ENCODE measurements at regions not wholly inside any gene's neighbourhood (a gene's known extent, or its start where the extent isn't known, plus 50 kb on each side); places are given as distances from the start of the nearest gene placed in this dataset.

DNA sequence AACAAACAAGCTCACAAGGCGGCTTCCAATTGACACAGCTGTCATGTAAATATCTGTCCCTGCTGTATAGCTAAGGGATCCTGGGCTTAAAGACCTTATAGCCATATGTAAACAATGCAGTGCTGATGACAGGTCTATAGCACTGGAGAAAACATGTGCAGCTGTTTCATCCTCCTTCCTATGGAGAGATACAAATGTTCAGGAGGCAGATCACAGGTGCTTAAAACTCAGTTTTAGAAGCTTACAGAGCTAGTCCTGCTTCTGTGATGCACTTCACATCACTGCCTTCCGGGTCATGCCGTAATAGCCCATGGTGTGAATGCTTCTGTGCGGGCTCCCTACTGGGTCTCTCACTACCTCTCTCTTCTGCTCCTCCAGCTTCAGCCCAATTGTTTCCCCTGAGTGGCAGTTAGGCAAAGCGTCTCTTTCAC, 262.4 kb upstream of the CHST9 start:
- no peak overlapping the region for H3K4me3 Mint-ChIP-seq
- DNase-seq: no peak
- no peak overlapping the region for H3K27ac Mint-ChIP-seq
- H3K27me3 Mint-ChIP-seq (ENCODE audit: insufficient read depth): no peaks in the 10 kb centered on the region
- H3K36me3 Mint-ChIP-seq (ENCODE audit: low read depth): no peaks in the 10 kb centered on the region
- H3K4me1 Mint-ChIP-seq (ENCODE audit: low read depth): no peaks in the 10 kb centered on the region
- TF ChIP-seq, protein P1, sequence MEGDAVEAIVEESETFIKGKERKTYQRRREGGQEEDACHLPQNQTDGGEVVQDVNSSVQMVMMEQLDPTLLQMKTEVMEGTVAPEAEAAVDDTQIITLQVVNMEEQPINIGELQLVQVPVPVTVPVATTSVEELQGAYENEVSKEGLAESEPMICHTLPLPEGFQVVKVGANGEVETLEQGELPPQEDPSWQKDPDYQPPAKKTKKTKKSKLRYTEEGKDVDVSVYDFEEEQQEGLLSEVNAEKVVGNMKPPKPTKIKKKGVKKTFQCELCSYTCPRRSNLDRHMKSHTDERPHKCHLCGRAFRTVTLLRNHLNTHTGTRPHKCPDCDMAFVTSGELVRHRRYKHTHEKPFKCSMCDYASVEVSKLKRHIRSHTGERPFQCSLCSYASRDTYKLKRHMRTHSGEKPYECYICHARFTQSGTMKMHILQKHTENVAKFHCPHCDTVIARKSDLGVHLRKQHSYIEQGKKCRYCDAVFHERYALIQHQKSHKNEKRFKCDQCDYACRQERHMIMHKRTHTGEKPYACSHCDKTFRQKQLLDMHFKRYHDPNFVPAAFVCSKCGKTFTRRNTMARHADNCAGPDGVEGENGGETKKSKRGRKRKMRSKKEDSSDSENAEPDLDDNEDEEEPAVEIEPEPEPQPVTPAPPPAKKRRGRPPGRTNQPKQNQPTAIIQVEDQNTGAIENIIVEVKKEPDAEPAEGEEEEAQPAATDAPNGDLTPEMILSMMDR (IDR thresholded peaks at IDR 0.05): no peak
- H3K9me3 Mint-ChIP-seq: peaks cover 24% of the 10 kb centered on the region

DNA sequence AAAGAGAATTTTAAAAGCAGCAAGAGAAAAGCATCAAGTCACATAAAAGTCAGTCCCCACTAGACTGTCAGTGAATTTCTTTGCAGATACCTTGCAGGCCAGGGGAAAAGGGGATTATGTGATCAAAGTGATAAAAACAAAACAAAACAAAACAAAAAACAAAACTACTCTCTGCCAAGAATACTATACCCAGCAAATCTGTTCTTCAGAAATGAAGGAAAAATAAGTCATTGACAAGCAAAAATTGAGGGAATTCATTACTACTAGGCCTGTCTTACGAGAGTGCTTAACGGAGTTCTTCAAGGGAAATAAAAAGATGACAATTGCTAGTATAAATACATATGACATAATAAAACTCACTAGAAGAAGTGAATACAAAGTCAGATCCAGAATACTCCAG, 245.5 kb upstream of the CHST9 start:
- DNase-seq: no peak
- TF ChIP-seq, protein P1 (IDR thresholded peaks at IDR 0.05): no peak
- no peak overlapping the region for H3K27ac Mint-ChIP-seq
- no peaks in the 10 kb centered on the region for H3K36me3 Mint-ChIP-seq (ENCODE audit: low read depth)
- no peaks in the 10 kb centered on the region for H3K4me1 Mint-ChIP-seq (ENCODE audit: low read depth)
- peaks cover 29% of the 10 kb centered on the region for H3K9me3 Mint-ChIP-seq
- H3K27me3 Mint-ChIP-seq (ENCODE audit: insufficient read depth): no peaks in the 10 kb centered on the region
- no peak overlapping the region for H3K4me3 Mint-ChIP-seq

DNA sequence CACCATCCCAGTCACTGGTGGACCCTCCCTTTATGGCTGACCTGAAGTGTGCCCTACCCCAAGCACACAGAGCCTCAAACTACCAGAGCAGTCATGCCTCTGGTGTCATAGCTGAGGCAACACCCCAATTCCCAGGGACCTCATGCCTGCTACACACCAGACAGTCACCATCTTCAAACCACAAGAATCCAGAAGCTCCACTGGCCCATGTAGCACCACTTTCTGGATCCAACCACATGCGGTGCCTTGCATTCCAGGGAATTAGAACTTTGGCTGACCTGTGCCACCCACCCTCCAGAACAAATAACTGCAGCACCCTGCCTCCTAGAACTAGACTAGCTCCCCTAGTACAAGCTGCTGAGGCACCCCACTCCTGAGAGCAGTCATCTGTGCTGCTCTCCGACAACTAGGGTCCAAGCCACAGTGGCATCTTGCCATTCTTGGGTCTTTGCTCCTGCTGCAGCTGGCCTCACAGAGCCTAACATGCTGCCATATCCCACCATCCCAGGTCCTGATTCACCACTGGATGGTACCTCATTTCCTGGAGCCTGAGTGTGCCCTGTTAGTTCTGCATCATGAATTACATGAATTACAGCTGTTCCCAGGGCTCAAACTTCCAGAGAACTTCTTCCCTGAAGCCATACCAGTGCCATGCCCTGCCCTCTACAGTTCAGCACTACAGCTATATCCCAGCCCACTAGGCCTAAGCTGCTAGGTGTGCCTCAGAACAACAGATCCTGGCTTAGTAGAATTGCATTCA, 243.8 kb upstream of the CHST9 start:
- Mint-ChIP-seq H3K9me3 (peaks cover 27% of the 10 kb centered on the region), H3K36me3 (ENCODE audit: low read depth) (no peaks in the 10 kb centered on the region), H3K4me1 (ENCODE audit: low read depth) (no peaks in the 10 kb centered on the region), H3K4me3 (no peak overlapping the region), H3K27me3 (ENCODE audit: insufficient read depth) (no peaks in the 10 kb centered on the region), H3K27ac (no peak overlapping the region)
- no peak for DNase-seq
- TF ChIP-seq, protein P1 (IDR thresholded peaks at IDR 0.05): no peak

DNA sequence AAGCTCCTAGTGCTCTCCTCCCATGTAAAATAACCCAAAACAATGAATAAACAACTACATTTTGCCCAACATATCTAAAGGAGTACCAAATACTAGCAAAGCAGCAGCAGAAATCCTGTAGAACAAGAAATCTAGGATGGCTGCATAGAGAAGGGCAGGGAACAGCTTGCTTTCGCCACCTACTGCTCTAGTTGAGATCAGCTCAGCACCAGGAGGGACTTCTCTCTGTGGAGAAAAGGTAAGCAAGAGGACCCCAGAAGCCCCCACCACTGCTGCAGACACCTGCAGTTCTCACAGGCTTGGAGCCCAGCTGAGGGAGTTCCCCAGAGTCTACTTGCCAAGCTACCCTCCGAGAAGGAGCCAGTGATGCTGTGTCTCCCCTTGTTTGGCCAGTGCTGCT, 243.0 kb upstream of the CHST9 start:
- DNase-seq: no peak
- Mint-ChIP-seq H3K9me3 (peaks cover 27% of the 10 kb centered on the region), H3K27me3 (ENCODE audit: insufficient read depth) (no peaks in the 10 kb centered on the region), H3K4me3 (no peak overlapping the region), H3K27ac (no peak overlapping the region), H3K36me3 (ENCODE audit: low read depth) (no peaks in the 10 kb centered on the region), H3K4me1 (ENCODE audit: low read depth) (no peaks in the 10 kb centered on the region)
- TF ChIP-seq, protein P1 (IDR thresholded peaks at IDR 0.05): no peak

DNA sequence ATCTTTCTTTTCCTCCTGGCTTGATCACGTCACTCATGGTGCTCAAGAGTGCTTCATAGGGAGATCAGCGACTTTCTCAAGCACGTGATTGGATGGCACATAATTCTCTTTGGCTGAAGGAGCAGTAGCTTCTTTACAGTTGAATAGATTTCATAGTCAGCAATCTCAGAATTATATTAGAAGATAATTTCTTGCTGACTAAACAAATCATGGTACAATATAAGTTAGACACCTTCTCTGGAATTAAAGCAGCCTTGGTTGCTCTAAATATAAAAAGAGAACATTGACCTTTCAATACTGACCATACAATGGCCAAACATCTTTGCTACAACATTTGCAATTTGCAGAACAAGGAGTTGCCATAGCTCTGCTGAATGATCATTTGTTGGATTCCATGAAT, 238.5 kb upstream of the CHST9 start:
- Mint-ChIP-seq H3K36me3 (ENCODE audit: low read depth) (0 out of 2 replicates have a peak, but pooled peaks cover 5% of the 10 kb centered on the region), H3K9me3 (peaks cover 44% of the 10 kb centered on the region), H3K4me1 (ENCODE audit: low read depth) (no peaks in the 10 kb centered on the region), H3K4me3 (no peak overlapping the region), H3K27me3 (ENCODE audit: insufficient read depth) (no peaks in the 10 kb centered on the region), H3K27ac (no peak overlapping the region)
- no peak for DNase-seq
- TF ChIP-seq, protein P1 (IDR thresholded peaks at IDR 0.05): no peak
